Stromal cell of bone marrow (primary cell): ENCODE measurements at regions not wholly inside any gene's neighbourhood (a gene's known extent, or its start where the extent isn't known, plus 50 kb on each side); places are given as distances from the start of the nearest gene placed in this dataset.

ENCODE experiments used
- DNase-seq: peaks from one replicate; pipeline ENCODE4 v3.0.0-alpha.2; 2012; ENCODE audit warnings: low read depth

DNA sequence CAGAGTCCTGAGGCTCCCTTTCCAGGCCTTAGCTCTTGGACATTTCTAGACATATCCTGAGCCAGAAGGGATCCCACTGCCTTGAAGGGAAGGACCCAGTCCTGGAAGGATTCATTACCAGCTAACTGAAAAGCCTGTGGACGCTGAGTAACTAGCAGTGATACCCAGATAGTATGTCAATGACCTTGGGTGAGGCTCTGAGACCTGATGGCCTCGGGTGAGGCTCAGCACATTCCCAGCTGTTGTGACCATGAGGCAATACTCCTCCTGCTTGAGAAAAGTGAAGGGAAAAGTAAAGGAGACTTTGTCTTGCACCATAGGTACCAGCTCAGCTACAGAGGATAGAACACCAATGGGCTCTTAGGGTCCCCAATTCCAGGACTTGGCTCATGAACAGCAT lies 268.1 kb downstream of the DKK2 start:
- no peak for DNase-seq

DNA sequence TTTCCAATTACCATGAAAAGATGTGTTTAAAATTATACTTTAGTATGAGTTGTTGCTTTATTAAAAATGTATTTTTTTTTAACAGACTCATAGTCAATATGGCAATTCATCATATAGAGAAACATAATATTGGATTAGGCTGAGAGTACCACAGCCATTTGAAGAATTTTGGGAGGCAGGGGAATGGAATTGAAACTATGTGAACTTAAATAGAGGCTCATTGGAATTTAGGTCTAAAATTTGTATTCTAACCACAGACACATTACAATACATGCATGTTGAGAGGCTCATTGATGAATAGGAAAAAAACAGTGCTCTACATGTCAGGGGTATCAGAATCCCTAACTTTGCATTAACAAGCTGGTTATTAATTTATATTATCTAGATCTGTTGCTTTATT lies 269.6 kb downstream of the DKK2 start:
- DNase-seq: no peak

DNA sequence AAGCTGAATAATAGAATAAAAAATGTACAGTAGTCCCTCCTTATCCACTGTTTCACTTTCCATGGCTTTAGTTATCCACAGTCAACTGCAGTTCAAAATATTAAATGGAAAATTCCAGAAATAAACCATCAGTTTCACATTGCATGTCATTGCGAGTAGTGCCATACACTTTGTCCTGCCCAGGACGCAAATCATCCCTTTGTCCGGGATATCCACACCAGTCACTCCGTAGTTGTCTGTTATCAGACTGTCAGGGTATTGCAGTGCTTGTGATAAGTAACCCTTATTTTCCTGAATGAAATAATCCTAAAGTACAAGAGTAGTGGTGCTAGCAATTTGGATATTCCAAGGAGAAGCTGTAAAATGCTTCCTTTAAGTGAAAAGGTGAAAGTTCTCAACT lies 271.3 kb downstream of the DKK2 start:
- no peak for DNase-seq

DNA sequence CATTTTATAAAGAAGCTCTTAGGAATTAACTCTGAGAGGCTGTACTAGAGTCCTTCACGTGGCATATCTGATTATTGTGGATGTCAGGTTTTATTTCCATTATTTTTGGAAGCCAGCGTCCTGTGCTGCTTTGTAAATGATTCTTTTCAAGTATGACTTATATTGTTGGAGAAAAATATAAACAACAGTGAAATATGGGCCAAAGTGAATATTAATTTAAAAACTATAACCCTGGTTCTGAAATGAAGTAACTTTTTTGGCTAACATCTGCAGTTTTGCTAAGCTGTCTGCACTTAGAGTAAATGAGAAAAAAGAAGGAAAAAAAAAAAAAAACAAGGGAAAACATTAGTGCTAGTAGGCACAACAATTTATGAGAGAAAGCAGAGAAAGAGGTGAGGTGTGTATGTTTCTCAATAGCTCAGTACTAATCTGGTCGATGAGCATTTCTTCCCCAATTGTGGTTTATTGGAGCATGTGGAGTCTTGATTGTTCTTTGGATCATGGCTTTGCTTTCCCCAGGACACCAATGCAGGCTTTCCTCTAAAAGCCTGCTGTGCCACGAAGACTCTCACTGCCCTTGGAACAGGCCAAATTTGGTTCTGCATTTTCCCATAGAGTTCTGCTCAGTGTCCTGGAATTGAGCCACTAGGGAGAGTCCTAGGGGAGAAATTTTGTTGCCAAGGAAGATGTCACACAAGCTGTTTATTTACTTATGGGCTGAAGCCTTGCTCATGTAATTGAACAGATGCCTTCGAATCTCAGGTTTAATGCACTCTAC lies 273.3 kb downstream of the DKK2 start:
- peak; percentile 10 for DNase-seq

DNA sequence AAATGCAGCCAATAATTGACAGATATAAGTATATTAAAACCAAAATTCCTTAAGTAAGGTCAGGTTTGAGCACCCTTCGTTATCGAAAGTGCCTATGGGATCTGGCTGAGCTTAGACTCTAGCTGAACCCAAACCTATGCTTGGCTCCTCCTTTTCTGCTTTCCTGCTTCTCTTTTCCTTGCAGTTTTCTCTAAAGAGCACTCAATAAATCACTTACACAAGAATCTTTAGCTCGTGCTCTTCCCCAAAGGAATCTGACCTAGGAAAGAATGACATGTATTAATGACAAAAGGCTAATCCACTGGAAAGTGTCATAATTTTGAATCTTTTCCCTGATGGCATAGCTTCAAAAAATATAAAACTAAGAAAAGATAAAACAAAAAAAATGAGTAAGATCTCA lies 282.7 kb downstream of the DKK2 start:
- DNase-seq: no peak

DNA sequence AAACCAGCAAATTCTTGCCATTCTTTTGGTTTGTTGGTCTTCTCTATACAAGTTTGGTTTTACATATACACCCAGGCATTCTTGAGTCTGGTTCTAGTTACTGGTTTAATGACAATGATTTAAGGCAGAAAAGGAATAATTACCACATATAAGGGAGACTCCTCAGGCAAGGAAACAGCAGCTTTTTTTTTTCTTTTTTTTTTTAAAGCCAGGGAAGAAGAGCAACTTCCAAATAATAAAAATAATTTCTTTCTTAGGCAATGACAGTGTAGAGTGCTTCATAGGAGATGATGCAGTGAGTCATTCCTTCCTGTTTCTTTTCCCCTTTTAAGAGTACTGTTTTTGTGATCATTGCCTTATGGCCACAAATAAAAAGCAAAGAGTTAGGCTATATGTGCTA lies 289.7 kb downstream of the DKK2 start:
- peak; percentile 18 for DNase-seq

DNA sequence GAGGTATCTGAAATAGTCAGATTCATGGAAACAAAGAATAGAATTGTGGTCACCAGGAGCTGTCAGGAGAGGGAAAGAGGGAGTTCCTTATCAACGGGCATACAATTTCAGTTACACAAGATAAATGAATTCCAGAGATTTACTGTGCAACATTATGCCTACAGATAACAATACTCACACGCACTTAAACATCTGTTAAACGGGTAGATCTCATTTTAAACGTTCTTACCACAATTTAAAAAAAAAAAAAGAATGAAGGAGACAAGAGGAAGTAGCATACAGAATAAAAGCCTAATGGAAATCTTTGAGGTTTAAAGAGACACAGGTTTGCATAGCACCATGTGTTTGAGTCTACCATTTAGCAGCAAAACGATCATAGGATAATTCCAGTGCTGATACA lies 298.0 kb downstream of the DKK2 start:
- no peak for DNase-seq

DNA sequence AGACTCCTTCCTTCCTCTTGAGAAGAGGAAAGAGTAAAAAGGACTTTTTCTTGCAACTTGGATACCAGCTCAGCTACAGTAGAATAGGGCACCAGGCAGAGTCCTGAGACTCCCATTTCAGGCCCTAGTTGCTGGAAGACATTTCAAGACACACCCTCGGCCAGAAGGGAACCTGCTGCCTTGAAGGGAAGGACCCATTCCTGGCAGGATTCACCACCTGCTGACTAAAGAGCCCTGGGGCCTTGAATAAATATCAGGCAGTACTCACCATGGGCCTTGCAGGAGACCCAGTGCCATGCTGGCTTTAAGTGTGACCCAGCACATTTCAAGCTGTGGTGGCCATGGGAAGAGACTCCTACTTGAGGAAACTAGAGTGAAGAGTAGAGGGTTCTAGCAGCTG lies 317.6 kb downstream of the DKK2 start:
- no peak for DNase-seq

DNA sequence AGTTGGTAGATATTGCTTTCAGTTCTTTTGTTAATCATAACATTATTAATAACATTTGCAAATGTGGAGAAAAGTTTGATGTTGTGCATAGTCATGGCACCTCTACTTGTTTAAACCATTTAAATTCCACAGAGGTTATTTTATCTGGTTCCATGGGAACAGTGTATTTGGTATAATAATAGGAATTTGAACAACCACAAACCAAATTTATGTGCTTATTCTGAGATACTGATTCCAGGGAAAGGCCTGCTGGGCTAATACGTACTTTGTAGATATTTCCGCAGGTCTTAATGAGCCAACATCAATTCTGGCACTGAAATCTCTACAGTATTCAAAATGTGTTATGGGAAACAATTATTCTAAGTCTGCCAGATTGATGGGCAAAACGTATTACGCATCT lies 319.0 kb downstream of the DKK2 start:
- peak; percentile 27 for DNase-seq

DNA sequence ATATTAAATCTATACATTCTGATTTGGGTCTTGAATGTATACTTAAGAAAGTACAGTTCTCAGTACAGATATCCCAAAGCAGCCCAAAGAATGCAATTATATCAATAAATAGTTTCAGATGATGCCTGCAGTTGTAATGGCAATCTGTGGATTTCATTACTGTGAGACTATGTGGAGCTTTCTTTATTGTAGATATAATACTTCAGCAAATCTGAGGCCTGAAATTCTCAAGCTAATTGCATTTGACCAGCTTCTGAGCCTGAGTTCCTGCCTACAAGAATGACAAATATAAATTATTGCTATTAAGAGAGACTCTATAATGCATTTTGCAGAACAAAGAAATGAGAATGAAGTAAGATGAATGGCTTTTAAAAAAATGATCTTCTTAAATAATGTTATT lies 320.3 kb downstream of the DKK2 start:
- DNase-seq: no peak

DNA sequence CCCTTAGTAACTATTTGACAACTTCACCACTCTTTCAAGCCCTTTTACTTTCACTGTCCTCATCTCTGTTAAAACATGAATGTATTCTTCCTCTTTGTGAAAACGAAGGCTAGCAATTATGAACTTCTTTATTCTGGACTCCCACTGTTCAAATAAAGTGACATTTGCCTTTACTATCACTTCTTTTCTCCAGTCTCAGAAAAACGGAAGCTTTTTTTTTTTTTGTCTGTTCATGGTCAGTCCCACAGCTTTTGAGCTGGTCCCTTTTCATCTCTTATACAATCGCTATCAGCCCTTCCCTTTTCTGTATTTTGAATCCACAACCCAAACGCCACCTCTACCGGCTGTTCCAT lies 327.7 kb downstream of the DKK2 start:
- no peak for DNase-seq

DNA sequence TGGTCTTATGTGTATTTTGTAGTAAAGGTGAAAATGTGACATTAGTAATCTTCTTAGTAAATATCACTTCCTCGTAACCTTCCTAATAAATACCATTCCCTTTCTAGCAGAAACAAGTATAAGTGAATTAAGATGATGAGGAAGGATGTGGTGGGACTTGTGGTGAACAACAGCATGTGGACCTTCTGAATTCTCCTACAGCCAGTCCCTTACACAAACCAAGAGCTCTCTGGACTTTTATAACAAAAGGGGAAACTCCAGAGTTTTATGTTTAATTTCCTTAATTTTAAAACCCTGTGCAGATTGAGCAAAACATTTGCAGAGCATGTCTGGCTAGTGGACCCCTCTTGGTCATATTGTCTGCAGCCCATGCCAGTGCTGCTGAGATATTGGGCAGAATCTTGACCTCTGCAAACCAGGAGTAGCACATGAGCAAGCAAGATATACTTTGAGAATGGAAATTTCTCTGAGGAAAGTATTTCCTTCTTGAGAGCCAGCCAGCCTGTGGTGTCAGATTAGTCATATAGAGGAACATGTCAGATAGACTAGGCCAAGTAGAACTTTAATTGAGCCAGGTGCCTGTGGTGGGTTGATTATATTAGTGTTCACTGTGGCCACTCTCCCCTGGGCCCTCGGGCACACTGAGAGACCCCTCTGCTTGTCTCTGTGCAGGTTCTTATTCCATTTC lies 328.2 kb downstream of the DKK2 start:
- peak; percentile 43 for DNase-seq

DNA sequence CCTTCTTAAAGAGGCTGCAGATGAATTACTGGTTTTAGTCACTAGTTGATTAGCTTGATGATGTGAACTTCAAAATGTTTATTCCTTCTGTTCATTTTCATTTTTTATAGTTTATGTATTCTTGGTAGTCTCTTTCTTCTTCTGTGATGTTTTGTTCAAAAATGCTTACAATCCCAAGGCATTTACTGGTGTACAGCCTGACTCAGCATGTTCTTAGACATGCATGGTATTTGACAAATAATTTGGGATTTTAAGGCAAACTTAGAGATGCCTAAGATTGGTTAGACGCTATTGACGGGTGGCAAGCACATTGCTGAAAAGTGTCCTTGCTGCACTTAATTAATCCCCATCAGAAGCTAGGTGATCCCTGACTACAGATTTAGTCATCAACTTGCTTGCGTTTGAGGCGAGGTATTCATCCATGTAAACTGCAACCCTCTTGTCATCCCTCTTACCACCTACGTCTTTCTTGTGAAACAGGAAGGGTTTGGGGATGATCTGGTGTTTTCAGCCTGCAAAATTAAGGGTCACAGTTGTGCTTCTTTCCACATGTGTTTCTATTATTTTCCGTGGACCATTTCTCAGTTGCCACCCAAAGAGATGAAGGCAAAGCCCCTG lies 331.8 kb downstream of the DKK2 start:
- no peak for DNase-seq

DNA sequence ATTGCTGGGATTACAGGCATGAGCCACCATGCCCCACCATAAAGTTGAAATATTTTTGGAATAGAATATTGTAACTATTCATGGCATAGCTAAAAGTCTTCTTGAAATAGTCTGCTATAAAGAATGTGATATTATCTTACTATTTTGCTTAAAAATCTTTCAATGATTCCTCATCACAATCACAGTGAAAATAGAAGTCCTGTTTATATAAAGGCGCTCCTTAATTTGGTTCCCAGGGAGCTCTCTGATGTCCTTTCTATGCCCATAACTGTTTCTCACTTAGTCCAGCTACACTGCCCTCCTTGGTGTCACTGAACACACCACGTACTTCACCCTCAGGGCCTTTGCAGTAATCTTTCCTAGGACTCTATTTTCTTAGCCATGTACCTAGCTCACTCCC lies 331.7 kb upstream of the GIMD1 start:
- DNase-seq: no peak

DNA sequence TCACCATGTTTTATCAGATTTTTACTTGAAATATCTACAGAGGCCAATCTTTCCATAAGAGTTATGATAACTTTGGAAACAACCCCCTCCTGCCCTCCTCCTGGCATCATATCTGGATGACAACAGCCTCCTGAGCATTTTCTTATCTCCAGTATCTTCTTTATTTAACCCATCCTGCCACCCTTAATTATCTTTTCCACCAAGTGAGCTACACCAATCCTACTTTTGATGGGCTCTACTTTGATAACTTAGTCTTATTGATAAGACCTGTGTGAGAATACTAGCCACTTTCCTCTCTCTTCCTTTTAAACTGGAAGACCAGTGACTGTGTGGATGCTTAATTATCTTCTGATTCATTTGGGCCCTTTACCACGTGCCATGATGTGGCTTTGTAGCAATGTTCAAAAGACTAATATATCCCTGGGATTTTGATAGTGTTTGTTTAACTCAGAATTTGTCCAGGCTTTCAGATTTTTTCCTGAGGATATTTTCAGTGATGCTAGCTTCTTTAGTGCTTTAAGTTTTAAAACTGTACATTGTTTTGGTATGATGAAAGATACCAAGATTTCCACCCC lies 330.1 kb upstream of the GIMD1 start:
- DNase-seq: no peak

DNA sequence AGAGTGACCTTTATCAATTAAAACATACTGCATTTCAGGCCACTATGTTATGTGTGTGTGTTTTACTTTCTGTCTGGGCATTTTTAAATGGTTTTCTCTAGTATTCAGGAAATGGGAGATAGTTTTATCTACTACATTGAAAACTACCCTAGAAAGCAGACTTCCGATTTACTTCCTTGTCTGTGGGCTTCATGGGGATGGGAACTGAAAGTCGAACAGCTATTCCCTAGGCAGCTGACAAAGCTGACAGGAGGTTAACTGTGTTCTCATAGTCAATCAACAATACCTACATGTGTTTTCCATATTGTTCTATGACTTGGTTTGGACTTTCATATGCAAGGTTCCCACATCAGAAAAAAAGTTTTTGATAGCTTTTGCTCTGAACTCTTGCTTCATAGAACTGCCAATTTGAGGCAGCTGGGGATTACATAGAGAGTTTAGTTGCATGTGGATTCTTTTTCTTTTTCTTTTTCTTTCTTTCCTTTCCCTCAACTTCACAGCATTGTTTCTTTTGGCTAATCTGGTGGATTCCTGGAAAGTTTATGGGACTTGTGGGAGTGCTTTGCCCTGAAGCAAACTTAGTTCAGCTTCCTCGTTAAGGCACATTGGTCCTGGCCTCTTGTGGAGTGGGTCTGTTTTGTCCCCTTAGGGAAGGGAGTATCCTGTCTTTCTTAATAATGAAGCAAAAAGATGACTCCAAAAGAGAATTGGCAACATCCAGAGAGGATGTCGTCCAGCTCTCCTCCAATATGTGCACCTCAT lies 327.1 kb upstream of the GIMD1 start:
- DNase-seq: peak; percentile 51

DNA sequence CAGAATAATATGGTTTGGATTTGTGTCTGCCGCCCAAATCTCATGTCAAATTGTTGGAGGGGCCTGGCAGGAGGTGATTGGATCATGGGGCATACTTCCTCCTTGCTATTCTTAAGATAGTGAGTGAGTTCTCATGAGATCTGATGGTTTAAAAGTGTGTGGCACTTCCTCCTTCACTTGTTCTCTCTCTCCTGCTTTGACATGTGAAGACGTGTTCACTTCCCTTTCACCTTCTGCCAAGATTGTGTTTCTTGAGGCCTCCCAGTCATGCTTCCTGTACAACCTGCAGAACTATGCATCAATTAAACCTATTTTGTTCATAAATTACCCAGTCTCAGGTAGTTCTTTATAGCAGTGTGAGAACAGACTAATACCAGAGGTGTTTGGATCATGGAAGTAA lies 325.7 kb upstream of the GIMD1 start:
- DNase-seq: no peak

DNA sequence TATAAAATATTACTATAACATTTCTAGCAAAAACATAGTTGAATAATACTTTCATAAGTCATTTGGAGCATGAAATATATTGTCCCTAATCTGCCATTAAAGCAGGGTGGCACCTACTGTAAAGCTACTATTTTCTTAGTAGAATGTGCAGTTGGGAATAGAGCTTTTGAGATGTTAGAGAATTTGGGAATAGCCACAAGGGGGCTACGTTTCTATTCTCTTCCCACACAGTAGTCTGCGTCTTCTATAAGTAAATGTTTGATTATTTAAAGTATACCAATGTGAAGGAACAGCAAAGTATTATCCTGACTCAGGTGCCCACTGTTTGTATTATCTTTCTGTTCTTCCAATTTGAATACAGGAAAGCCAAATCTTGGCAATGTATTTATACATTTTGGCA lies 323.2 kb upstream of the GIMD1 start:
- no peak for DNase-seq

DNA sequence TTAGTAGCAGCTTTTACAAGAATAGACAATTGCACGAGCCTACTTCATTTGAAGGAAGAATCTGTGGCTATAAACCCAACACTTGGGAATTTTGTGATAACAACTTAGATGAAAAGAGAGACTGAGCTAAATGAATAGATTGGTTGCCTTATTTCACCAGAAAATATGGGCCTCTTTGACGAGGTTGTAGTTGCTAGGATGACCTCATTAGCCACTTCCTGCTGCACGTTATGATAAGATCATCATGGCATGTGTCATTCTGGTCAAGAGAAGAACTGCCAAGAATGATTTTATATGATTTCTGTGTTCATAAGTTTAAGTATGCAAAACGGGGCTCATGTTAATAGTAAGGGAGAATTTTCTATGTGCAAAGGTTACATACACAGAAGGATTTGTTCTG lies 321.9 kb upstream of the GIMD1 start:
- DNase-seq: peak; percentile 34

DNA sequence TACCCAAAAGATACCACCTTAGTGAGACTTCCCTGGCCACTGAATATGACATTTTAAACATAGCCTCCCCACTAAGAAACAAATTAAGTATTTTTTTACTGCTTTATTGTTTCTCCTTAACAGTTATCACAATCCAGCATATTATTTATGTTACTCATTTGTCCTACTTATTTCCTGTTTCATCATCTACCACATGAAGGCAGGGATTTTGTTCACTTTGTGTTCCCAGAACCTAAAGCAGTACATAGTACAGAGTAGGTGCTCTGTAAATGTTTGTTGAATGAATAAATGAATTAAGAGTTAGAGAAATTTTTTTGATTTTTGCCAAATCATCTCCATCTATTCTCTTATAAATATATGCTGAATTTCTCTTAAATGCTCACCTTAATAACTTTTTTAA lies 318.4 kb upstream of the GIMD1 start:
- DNase-seq: no peak

DNA sequence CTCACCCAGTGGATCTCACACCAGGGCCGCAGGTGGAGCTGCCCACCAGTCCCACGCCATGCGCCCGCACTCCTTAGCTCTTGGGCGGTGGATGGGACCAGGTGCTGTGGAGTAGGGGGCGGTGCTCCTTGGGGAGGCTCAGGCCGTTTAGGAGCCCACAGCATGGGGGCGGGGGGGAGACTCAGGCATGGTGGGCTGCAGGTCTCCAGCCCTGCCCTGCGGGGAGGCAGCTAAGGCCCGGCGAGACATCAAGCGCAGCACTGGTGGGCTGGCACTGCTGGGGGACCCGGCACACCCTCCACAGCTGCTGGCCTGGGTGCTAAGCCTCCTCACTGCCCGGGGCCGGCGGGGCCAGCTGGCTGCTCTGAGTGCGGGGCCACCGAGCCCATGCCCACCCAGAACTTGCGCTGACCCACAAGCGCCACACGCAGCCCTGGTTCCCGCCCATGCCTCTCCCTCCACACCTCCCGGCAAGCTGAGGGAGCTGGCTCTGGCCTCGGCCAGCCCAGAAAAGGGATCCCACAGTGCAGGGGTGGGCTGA lies 312.9 kb upstream of the GIMD1 start:
- no peak for DNase-seq

DNA sequence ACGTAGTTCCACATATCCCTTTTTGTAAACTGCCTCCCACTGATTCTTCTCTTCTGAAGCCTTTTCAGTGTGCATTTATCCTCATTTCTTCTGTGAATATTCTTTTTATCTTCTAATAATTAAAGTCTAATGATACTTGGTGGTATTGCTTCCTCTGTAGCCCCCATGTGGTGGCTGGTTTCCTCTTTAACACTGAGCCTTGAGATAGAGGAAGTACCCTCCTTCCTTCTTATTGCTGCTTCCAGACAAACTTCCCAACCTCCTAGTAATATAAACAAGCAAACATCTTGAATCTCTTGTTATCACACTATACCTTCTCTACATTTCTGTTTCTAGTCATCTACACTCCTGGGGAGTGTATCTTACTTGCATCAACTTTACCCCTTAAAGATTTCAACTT lies 310.5 kb upstream of the GIMD1 start:
- no peak for DNase-seq
